NCI-H2227 (cell line): ENCODE measurements at regions not wholly inside any gene's neighbourhood (a gene's known extent, or its start where the extent isn't known, plus 50 kb on each side); places are given as distances from the start of the nearest gene placed in this dataset.

Source experiments
- DNase-seq: peaks from one replicate; lab custom pipeline; 2025; ENCODE audit not compliant: unreplicated experiment; lab: John Stamatoyannopoulos, UW

DNA sequence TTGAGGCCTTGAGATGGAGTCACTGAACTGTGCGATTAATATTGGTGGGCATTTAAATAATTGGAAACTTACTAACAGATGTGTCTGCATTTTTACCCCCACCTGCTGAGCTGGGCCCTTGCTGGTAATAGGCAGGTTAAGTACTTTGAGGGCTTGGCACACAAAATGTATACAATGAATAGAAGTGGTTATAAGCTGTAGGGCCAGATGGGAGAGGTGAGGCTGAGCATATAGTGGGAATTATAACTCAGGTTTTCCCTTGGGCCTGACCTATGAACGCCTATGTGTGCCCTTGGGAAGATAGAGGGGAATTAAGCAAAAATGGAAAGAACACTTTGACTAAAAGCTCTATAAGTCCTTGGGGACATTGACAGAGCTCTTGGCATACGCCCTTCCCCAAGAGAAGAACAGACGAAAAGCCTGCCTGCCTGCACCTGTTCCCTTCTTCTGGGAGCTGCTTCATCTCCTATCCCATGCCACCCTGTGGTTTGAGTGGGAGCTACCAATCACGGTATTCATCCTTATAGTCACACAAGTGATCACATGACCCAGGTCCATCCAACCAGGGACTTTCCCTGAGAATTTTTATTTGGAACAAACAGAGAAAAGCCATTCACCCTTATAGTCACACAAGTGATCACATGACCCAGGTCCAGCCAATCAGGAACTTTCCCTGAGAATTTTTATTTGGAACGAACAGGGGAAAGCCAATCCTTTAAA, 260.7 kb upstream of the CSF3R start:
- DNase-seq = peak; percentile 43

DNA sequence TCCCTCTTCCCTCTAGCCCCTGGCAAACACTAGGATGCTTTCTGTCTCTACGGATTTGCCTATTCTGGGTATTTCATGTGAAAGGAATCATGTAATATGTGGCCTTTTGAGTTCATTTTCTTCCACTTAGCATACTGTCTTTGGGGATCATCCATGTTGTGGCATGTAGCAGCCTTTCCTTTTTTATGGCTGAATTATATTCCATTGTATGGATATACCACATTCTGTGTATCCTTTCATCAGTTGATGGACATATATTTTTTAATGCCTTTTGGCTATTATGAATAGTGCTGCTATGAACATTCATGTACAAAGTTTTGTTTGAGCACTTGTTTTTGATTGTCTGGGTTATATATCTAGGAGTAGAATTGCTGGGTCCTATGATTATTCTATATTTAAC, 258.4 kb upstream of the CSF3R start:
- no peak for DNase-seq

DNA sequence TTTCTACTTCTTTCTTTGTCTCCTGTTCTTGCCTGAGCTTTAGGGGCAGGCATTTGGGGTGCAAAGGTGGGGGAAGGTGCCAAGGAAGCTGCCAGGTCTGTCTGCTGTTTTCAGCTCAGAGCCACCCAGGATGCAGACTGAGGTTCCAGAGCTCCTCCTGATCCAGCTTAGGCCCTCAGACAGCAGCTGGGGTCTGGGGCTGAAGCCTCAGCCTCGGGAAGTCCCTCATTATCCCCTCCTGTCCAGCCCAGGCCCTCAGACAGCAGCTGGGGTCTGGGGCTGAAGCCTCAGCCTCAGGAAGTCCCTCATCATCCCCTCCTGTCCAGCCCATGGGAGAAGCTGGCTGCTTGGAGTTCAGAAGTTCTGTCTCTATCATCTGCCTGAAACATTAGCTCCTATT, 257.7 kb upstream of the CSF3R start:
- no peak for DNase-seq

DNA sequence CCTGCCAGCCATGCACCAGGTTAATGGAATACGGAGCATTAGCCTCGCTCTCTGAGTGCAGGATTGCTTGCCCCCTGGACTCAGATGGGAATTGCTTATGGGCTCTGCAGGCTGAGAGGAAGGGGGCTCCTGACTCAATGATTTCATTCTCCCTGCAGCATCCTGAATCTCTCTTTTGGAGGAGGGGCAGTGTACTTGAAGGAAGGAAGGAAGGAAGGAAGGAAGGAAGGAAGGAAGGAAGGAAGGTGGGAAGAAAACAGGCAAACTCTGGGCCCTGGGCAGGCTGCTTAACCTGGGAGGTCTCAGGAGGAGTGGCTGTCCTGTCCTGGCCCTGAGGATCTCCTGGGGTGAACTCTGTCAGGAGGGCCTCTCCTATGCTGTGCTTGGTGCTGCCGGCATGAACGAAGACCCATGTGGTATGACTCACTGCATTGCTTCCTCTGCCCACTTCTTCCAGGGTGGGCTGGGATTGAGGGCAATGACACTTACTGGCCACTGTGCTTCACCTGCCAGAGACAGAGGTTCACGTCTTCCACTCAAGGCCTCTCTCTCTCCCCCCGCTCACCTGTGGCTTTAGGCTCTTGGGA, 257.1 kb upstream of the CSF3R start:
- DNase-seq = no peak

DNA sequence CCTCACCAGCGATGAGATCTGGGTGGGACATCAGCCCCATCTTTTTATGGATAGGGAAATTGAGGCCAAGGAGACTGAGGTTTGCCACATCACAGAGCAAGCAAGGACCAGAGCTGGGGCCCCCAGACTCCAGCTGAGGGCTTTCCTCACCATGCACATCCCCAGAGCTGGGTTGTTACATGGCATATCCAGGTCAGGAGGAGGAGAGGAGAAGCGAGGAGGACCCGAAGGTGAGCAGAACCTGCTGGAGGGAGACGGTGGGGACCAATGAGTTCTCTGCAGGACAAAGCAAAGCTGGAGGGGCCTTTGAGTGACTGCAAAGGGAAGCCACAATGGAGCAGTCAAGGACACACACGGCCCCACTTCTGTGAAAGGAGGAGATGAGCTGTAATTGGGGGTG, 255.5 kb upstream of the CSF3R start:
- no peak for DNase-seq

DNA sequence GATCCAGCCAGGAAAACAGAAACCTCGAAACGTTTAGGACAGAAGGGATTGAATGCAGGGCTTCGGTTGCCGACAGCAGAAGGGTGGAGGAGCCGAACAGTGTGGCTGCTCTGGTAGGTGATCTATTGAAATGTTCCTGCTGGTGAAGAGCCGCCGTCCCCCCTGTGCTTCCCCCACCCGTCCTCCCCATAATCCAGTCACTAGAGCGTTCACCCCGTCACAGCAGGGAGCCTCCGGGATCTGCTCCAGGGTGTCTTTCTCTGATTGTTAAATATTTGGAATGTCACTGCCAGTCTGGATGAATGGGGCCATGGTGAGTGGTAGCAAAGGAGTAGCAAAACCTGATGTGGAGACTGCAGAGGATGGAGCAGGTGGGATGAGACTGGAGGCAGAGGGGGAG, 255.1 kb upstream of the CSF3R start:
- no peak for DNase-seq

DNA sequence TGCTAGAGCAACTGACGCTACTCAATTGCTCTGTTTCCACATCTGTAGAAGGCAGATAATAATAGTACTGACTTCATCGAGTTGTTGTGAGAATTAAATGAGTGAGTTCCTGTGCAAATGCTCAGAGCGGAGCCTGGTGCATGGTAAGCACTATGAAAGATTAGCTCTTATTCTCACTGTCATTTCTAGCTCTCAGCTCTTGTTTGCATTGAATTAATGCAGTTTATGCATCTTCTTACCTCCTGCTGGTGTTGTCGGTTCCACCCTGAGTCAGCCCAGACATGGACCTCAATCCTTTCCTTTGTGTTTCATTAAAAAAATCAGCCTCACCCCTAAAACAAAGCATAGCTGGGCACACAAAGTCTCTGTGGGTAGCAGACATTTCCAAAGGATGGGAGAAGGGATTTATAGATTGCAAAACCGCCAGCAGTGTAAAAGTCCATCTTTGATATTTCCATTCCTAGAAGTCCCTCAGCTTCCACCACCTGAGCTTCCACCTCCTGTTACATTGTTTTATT, 254.4 kb upstream of the CSF3R start:
- DNase-seq = no peak

DNA sequence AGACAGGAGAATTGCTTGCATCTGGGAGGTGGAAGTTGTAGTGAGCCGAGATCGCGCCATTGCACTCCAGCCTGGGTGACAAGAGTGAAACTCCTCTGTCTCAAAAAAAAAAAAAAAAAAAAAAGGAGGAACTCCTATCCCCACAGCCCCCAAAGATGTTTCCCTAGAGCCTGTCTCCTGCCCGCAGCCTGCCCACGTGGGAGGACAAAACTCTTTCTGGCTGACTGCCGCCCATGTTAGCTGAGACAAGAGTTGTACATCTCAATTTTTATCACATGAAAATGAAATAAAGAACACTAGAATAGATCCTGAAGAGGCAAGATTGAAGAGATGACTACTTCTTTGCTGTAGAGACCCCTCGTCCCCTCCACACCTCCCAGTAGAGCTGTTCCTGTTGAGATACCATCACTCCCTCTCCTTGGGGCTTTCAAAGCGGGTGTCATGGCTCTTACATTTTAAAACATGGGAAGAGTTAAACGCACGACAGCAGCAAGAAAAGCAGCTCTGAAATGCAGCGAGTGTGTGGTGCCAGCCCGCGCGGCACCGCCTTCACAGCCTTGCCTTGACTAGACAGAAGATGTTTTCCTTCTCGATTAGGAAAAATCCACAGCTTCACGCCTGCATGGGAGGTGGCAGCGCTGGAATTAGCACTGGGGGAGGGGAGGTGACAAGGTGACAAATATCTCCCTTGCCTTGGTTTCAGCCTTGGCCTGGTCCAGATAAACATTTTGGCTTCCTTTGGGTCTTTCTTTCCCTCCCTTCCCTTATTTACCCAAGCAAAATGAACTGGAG, 253.4 kb upstream of the CSF3R start:
- no peak for DNase-seq

DNA sequence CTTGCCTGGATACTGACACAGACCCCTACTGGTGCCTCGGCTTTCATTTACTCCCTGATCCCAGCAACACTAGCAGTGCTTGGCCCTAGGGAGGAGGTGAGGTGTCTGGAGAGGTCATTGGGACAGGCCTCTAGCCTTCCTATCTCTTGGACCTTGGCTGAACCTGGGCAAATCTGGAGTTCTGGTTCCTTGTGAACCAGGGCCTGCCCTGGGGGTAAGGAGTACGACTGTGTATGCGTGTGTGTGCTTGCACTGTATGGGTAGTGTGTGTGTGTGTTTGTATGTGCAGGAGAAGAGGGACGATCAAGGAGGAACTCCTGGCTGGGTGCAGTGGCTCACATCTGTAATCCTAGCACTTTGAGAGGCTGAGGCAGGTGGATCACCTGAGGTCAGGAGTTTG, 252.7 kb upstream of the CSF3R start:
- no peak for DNase-seq

DNA sequence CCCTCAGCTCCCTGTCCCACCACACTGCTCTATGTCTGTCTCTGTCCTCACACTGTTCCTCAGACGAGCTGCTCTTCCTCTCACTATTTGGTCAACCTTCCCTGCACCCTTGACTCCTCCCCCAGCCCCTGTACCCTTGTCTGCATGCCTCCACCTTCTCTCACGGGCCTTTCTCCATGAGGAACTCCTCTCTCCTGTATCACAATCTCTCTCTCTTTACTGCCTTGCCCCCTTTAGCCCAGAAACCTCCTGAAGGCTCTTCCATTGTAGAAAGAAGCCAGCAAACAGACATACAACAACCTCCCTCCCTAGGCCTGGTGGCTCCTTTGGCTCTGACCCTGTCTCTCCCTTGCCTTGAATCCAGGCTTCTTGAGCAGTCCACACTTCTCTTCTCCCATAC, 251.6 kb upstream of the CSF3R start:
- DNase-seq = no peak

DNA sequence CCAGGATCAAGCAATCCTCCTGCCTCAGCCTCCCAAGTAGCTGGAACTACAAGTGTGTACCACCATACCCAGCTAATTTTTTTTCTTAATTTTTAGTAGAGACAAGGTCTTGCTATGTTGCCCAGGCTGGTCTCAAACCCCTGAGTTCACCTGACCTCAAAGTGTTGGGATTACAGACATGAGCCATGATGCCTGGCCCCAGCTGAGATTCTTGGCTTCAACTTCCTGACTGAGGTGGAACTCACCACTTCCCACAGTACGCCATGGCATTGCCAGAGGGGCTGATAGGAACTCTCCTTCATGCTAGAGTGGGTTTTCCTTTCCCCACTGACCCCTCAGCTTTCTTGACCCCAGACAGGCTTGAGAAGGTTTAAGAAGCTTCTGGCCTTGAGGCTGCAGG, 251.0 kb upstream of the CSF3R start:
- DNase-seq = no peak

DNA sequence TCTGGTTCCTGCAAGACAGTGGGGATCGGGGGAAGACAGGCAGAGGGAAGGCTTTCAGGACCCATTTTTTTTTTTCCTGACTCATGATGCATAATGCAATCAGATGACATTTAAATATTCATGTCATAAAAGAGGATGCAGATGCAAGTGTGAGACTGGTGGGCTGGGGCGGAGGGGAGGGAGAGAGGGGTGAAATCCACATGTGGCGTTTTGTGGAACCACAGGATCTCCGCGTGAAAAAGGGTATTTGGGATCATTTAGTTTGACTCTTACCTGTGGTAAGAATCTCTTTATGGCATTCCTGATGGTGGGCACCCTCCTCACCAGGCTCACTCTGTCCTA, 249.3 kb upstream of the CSF3R start:
- DNase-seq = no peak

DNA sequence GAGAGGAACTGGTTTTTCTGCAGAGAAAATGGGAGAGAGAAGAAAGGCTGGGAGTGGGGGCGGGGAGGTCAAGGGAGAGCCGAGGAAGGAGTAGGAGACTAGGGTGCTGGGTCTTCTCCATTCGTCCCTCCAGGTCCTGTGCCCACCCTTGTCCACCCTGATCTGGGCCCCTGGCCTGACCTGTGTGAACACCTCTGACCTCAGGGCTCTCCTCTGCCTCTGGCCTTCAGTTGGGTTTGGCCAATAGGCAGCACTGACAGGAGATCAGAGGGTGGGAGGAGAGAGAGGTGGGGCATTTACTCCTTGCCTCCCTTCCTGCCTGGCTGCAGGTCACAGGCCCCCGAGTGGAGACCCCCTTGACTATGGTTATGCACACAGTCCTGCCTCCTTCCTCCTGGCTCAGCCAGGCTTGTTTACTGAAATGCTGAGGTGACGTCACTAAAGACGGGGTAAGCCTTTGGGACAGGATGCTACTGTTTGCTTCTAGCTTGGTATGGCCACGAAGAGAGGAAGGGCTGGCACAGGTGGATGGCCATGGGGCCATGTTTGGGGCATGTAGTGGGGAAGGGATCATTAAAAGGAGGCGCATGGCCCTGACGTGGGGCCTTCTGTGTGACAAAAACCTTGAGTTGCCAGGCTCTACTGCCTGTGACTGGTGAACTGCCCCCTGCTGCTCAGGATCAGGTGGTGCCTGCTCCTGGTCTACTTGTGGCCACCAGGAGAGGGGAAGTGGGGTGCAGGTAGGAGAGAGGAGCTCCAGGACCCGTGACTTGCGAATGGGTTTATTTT, 248.7 kb upstream of the CSF3R start:
- no peak for DNase-seq

DNA sequence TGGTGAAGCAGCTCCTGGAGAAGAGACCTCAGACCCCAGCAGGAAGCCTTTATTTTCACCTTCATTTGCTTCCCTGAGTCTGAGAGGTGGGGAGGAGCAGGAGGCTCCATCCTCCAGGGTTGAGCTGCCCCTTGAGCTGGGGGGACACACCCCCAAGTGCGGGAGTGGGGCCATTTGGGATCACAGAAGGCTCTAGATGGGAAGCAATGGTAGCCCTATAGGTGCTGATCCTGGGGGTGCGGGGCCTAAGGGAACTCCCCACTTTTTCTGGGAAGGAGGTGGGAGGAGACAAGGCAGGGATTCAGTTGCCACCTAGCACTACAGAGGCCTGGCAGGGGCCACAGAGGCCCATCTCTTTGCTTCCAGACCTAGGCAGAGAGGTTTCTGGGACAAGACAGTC, 247.9 kb upstream of the CSF3R start:
- DNase-seq = peak; percentile 55

DNA sequence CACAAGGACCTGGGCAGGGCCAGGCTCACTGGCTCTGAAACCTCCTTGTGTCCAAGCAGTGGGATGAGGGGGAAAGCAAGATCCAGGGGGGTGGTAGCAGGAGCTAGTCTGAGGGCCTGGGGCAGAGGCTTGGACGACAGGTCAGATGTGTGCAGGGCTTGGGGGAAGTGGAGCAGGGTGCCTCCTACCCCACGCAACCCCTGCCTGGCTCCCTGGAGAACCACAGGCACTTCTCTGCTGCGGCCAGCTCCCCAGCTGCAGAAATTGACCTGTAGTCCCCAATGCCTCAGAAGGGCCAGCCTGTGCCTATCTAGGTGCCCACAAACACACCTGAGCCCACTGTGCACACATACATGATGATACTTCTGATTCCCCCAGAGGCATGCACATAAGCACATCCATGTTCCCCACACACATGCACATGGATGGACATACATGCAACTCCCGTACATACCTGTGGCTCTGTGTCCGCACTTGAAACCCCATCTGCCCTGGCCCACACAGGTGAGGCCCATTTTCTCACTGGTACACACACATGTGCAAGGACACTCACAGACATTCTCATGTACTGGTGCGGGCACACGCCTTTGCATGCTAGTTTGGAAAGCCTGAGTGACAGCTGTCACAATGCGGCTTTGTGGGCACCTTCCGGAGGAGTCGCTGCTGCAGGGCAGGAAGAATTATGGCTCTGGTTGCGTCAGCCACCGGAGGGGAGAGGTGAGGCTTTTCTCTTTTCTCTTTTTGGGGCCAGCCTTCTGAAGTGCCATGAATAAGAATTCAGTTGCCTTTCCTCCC, 247.2 kb upstream of the CSF3R start:
- peak; percentile 55 for DNase-seq

DNA sequence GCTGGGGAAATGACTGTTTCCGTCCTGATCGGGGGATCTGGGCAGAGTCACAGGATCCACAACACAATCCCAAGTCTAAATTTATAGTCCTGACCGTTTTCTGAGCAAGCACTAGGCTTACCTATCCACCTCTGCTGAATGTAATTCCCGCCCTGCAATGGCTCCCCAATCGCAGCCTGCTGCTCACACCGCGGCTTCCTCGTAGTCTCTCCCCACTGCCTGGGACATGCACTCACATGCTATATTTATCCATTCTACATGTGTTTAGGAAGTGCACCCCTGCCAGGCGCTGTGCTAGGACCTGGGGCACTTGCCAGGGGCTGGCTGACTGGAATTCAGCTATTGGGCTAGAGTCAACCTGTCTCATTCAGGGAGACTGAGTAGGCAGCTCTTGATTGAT, 246.6 kb upstream of the CSF3R start:
- DNase-seq = no peak

DNA sequence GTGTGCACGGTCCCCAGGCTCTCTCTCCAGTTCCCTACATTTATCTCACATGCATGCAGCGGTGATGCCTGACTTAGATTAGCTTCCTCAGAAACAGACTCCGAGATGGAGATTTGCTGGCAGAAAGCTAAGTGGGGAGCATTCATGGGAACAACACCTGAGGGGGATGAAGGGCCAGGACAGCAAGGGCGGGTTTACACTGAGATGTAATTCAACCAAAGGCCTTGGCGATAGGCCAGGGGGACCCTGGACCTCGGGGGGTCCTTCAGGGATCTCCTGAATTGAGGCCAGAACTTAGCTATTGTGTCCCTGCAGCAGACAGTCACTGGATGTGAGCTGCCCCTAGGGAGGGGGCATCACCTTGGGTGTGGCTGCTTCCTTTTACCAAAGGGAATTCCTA, 246.1 kb upstream of the CSF3R start:
- DNase-seq = no peak

DNA sequence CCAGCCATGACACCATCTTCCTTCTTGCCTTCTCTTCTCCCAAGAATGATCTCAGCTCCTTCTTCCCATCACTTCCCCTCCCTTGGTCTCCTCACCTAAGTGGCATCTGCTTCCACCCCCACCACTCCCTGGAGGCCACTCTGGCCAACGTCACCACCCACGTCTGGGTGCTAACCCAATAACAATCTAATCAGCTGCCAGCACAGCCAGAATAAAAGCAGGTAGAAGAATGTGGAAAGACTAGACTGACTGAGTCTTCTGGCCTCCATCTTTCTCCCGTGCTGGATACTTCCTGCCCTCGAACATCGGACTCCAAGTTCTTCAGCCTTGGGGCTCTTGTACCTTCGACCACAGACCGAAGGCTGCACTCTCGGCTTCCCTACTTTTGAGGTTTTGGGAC, 245.3 kb upstream of the CSF3R start:
- no peak for DNase-seq

DNA sequence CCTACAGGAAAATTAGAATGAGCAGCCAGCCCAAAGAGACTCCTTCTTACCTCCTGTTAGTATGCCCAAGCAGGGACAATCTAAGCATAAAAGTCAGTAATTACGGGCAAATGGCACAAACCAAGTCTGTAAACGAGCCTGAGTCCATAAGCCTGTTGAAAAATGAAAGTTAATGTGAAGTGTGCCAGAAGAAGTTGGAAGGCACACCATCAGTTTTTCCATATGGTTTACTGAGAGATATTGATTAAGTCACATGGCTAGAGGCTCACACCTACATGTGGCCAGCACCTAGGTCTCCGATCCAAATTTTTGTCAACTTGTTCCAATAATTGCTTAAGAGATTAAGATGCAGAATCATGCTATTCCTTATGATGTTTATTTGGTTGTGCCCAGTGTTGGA, 242.4 kb upstream of the CSF3R start:
- no peak for DNase-seq

DNA sequence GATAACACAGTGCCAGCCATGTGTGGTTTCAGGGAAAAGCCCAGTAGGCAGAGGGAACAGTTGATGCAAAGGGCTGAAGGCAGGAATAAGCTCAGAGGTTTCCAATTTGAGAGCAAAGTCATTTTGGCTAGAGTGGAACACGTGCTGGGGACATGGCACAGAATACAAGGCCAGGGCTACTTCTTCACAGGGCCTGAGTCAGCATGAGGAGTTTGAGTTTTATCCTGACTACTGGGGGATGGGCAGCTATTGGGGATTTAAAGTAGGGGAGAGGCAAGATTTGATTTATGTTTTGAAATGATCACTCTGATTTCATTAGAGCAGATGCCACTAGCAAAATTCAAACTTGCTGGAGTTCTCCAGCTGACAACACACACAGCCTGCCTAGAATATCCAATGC, 241.1 kb upstream of the CSF3R start:
- DNase-seq = no peak

DNA sequence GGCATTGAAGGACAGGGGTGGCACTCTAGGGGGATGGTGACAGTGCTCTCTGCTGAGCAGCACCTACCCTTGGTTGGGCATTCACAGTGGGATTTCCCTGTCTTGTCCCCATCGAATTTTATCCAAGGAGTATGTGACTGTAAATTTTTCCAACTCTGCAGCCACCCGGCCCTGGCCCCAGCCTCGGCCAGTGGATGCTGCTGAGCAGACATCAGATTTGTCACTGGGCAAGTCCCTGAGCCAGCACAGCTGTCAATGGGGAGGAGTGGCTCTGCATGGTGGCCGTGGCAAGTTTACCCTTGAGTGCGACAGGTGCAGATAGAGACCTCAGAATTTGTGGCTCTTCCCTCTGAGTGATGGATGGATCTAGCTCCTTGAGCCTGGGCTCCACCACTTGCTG, 240.2 kb upstream of the CSF3R start:
- DNase-seq = no peak
